HG02973 (cell line): ENCODE measurements at regions not wholly inside any gene's neighbourhood (a gene's known extent, or its start where the extent isn't known, plus 50 kb on each side); places are given as distances from the start of the nearest gene placed in this dataset.
"Not testable (repeated sequence)": the region's sequence is repeated elsewhere in the genome, so short reads cannot be mapped to it uniquely, and the experiment has no call there.

Experiments
- ATAC-seq: cut with Tn5 transposase; IDR thresholded peaks from one replicate; pipeline ENCODE4 v1.9.1; 2021; ENCODE audit warnings: moderate library complexity; ENCODE audit not compliant: unreplicated experiment

GRCh38 chr22:49406879-49407587, 420.6 kb downstream of the BRD1 start:
- no peak for ATAC-seq

DNA sequence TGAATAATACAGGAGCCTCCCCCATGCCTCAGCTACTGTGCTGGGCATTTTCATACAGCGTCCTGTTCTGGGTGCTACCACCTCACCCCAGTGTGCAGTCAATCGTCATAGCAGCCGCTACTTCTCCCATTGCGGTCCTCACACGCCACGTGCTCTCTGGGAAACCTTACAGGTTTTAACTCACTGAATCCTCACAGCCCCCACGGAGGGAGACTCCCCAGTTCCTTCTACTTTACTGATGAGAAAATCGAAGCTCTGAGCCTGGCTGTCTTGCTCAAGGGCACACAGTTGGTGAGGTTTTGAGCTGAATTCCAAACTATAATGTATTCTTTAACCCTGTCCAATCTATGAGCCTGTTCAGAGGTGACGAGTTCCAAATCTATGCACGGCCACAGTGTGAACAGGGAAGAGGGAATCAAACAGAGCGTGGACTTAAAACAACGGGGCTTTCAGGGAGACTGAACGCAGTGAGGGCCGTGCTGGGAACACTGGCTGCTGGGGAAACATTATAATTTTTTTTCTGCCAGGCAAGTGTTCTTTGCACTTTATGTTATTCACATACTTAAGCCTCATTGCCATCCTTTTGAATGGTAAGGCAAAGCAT, 421.5 kb downstream of the BRD1 start:
- ATAC-seq = no peak

DNA sequence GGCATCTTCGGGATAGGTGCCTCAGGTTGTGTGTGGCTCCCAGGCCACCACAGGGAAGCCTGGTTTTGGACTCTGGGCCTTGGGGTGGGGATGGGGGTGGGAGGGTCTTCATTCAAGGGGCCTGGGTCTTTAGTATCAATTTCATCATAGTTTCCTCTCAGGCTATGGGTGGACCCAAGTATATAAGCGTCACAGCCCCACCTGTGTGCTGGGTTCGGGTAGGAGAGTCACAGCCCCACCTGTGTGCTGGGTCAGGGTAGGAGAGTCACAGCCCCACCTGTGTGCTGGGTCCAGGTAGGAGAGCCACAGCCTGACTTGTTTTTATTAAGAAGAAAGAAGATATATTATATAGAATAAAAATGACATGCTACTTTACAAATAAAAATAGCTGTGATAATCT, 422.1 kb downstream of the BRD1 start:
- no peak for ATAC-seq

DNA sequence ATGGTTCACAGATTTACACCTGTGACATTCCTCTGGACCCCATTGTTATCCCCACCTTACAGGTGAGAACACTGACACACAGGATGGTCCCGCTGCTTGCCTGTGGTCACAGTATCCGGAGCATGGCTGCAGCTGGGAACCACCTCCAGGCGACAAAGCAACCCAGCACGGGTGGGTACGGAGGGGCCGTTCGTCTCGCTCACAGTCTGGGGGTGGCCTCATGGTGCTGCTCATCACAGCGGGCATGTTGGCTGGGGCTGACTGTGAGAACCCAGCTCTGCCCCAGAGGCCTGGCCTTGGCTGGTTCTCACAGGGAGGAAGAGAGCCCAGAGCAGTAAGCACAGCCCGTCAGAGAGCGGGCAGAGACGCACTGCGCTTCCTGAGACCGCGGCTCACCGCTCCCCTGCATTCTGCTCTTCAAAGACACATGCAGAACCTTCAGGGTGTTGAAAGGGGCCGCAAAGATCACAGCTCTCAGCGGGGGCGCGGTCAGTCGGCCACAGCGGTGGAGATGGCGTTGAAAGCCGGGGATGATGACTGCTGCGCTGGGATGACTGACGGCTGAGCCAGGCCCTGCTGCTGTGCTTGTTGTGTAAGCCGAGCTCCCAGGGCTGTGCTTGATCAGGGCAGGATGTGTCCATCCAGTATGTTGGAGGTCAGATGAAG, 423.0 kb downstream of the BRD1 start:
- no peak for ATAC-seq

DNA sequence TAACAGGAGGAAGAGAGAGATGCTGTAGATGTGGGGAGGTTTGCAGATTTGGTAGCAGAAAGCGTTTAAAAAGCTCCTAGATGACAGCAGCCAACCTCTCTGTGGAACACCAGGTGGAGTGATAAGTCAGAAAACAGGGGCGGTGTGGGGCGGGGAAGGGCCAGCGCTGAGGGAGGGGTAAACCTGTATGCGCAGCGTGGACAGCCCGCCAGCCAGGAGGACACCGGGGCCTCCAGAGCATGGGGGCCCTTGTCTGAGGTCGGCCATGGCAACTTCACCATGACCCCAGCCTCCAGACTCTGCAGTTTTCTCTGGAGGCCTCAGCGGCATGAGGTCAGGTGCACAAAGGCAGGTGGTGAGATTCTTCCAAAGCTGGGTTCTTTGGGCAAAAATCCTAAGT, 423.7 kb downstream of the BRD1 start:
- no peak for ATAC-seq

DNA sequence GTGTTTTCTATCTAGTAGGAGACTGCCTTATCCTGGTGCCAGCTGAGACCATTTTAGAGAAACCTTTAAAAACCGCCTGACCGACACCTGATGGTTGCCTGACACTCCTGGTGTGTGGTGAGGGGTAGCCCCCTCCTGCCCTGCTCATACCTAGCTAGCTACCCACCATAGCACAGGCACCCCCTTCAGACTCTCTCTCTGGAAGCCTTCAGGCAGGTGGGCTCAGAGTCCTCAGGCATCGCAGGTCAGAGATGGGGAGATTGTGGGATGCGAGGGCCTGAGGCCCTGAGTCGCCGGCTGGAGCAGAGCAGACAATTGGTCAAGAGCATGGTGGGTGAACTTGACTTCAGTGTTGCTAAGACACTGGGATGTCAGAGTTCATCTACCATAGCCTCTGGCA, 424.6 kb downstream of the BRD1 start:
- ATAC-seq = no peak

GRCh38 chr22:49402169-49402568, 425.5 kb downstream of the BRD1 start:
- ATAC-seq = no peak

DNA sequence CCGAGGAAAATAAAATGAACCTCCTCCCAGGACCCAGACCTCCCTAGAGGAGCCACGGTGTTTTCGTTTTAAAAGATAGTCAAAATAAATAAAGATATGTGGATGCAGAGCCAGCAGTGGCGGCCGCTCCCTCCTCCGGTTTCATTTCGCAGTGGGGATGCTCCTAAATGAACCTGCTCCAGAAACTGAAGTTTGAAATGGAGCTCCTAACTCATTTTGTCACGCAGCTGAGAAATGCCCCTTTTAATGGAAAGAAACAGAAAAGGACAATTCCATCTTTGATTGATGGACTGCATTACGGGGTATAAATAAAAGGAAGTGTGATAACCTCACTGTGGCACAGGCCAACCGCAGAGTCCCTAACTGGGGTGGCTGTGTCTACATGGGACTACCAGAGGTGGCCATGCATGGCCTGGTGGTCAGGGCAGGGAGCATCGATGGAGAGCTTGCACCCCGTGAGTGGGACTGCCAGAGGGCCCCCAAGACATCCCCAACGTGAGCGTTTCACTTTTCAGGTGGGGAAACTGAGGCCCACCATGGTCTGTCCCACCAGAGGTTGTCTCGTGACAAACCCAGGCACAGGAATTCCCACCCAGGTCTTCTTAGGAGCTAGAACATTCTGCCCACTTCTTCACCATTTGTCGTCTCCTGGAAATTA, 426.6 kb downstream of the BRD1 start:
- ATAC-seq = no peak

GRCh38 chr22:49400136-49400940, 427.3 kb downstream of the BRD1 start:
- ATAC-seq = no peak

- no peak for ATAC-seq
Measured at GRCh38 chr22:49398646-49399045, 429.0 kb downstream of the BRD1 start.

GRCh38 chr22:49398115-49398514, 429.6 kb downstream of the BRD1 start:
- no peak for ATAC-seq

DNA sequence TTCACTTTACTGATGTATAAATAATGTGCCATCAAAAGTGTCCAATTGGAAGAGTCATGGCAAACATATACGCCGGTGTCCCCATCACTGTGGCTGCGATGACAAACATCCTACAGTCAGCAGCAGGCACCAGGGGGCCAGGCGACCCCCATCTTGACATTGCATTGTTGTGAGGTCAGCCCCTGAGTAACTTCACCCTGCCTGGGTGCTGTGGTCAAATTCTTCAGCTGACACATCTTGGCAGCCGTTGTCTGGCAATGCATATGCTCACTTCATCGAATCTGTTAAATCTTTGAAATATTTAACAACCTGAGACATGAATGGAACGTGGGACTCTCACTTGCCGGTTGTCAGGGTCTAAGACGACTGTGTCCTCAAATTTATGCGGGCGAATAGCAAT, 430.9 kb downstream of the BRD1 start:
- no peak for ATAC-seq

- no peak for ATAC-seq
Measured at GRCh38 chr22:49395617-49396016, 432.1 kb downstream of the BRD1 start.

DNA sequence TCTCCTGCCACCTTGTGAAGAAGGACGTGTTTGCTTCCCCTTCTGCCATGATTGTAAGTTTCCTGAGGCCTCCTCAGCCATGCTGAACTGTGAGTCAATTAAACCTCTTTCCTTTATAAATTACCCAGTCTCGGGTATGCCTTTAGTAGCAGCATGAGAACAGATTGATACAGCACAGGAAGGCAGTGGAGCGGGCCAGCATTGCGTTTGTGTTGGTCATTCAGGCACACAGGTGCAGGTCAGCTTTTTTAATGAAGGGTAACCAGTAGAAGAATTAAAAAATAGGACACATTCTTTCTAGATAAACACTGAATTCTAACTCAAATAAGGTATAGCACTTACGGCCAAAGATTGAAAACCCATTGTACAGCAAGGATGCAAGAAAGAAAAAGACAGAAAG, 432.6 kb downstream of the BRD1 start:
- not testable (repeated sequence) for ATAC-seq

DNA sequence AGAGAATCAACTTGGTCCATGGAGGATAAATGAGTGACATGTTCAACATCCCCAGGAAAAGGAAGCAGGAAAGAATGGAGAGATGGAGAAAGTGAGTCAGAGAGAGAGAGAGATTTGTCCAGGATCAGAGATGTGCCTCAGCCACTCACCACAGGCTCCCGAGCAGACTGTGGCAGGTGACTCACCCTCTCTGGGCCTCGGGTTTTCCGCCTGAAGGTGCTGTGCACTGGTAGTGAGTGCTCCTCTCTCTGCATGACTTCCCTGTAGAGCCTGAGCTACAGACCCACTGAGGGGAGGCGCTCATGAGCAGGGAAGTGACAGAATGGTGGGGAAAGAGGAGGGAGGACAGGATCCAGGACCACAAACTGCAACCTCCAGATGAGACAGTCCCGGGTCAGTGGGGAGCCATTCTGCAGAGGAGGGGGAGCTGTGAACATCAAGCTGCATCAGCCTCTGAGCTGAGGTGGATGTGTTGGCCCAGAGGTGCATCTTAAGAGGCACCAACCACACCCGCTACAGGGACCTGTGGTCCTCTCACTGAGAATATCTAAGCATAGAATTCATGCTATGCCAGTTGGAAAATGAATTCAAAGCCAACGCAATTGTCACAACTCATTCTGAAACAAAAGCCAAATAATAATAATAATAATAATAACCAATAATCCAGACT, 433.4 kb downstream of the BRD1 start:
- no peak for ATAC-seq

DNA sequence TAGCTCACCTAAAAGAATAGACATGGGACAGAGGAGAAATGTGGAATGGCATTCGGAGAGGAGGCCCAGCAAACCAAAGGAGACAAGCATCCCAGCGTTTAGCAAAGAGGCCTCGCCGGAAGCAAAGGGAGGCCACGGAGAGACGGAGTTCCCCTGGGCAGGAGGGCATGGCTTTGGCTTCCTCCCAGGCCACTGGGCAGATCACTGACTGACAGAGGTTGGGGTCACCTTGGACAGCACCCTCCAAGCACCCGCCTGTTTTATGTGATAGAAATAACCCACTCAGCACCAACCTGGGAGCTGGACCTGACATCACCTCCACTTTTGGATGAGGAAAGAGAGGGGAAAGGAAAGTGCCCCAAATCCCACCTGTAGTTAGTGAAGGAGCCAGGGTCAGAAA, 434.1 kb downstream of the BRD1 start:
- no peak for ATAC-seq

DNA sequence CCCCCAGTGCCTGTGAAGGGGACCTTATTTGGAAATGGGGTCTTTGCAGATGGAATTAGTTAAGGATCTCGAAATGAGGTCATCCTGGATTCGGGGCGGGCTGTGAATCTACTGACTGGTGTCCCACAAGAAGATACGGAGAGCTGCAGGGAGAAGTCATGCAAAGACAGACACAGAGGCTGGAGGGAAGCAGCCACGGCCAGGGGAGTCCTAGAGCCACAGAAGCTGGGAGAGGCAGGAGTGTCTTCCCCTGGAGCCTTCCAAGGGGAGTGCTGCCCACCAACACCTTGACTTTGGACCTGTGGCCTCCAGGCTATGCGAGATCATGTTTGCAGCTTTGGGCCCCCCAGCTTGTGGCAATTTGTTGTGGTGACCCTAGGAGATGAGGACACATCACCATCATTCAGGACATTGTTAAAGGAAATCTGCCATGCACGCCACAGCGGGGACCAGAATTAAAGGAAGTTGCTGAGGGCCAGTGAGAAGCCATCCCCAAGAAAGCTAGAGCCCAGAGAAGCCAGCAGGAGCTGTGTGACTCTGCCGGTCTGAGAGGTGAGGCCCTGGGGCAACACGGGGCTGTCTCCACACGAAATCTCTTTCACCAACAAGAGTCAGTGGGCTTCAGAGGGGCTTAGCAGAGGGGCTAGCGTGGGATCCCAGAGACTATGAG, 434.7 kb downstream of the BRD1 start:
- ATAC-seq = no peak

- ATAC-seq = no peak
Measured at GRCh38 chr22:49392247-49392646, 435.4 kb downstream of the BRD1 start.

- no peak for ATAC-seq
Measured at GRCh38 chr22:49391436-49391835, 436.2 kb downstream of the BRD1 start.

GRCh38 chr22:49390954-49391353, 436.7 kb downstream of the BRD1 start:
- ATAC-seq = no peak
